ENCODE measurements at regions not wholly inside any gene's neighbourhood (a gene's known extent, or its start where the extent isn't known, plus 50 kb on each side); places are given as distances from the start of the nearest gene placed in this dataset.
"Not testable (repeated sequence)": the region's sequence is repeated elsewhere in the genome, so short reads cannot be mapped to it uniquely, and the experiment has no call there.

DNA sequence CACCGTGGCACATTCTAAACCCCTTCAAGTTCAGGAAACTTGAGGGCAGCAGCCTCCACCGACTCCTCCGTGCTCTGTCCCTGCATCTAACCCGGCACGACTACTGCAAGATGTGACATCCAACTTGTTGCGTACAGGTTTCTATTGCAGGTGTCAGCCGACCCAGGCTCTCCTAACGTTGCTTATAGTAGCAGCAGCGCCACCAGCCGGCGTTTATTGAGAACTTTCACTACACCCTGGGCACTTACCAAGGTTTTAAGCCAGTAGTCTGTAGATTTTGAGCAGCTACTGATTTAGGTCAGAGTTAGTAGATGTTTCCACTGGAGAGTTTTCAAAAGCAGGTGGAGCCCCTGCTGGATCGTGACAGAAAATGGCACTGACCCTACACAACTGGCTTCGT is 123.8 kb upstream of the PRKX start:
- H3K27me3 ChIP-seq (ENCODE audit: control insufficient read depth, insufficient read depth, low read length, poor library complexity, severe bottlenecking); H3K9ac ChIP-seq (ENCODE audit: extremely low read depth, low read length, poor library complexity, severe bottlenecking); H3K9me3 ChIP-seq (ENCODE audit: control insufficient read depth, low read length); H3K27me3 Mint-ChIP-seq (ENCODE audit: insufficient read depth); H3K27ac Mint-ChIP-seq; H3K4me1 ChIP-seq (ENCODE audit: control insufficient read depth, insufficient read depth, low read length); H3K4me3 ChIP-seq (ENCODE audit: low read length); H3K36me3 Mint-ChIP-seq (ENCODE audit: low read depth); H3K36me3 ChIP-seq (ENCODE audit: control insufficient read depth, insufficient read depth, low read length); H3K4me3 Mint-ChIP-seq; H3K9me3 Mint-ChIP-seq; H3K27ac ChIP-seq (ENCODE audit: low read depth, low read length); DNase-seq; H3K4me1 Mint-ChIP-seq: not testable (repeated sequence)
- no CpG with 5 or more reads among the region's 13 CpGs for WGBS, 2 experiments (ENCODE audit: insufficient coverage in 1 of 2, insufficient read length in 1 of 2)

DNA sequence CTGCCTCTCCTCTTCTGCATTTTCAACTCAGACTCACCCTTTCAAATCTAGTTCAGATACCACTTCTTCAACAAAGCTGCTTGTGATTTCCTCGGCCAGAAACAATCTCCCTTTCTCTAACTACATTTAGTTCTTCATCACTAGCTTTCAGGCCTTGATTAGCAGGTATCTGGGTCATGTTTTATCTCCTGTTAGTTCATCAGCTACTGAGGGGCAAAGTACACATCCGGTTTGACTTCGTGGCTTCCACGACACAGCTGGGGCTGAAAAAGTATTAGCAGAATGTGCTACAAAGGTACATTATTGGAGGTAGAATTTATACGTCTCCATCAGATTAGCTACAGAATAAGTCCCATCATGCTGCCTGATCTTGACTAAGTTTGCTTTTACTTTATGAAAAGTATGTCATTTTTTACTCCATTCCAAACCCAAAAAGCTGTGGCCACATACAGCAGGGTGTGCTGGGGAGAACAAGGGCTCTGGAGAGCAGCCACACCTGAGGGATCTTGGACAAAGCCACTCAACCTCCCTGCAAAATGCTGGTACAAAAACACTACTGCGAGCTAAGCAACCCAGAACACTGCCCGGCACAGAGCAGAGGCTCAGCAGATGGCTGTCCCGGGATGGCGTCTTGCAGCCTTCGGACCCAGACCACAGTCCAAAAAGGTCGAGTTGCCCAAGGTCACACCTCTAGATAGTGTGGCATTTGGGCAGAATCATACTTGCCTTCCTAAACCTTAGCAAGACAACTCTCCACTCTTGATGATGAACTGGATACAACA is 120.5 kb upstream of the PRKX start:
- not testable (repeated sequence) for H3K4me3 ChIP-seq (ENCODE audit: low read length); H3K27ac Mint-ChIP-seq; H3K27me3 ChIP-seq (ENCODE audit: control insufficient read depth, insufficient read depth, low read length, poor library complexity, severe bottlenecking); H3K9me3 ChIP-seq (ENCODE audit: control insufficient read depth, low read length); H3K9me3 Mint-ChIP-seq; H3K36me3 Mint-ChIP-seq (ENCODE audit: low read depth); H3K4me3 Mint-ChIP-seq; H3K27ac ChIP-seq (ENCODE audit: low read depth, low read length); H3K4me1 ChIP-seq (ENCODE audit: control insufficient read depth, insufficient read depth, low read length); H3K4me1 Mint-ChIP-seq; DNase-seq; H3K36me3 ChIP-seq (ENCODE audit: control insufficient read depth, insufficient read depth, low read length); H3K9ac ChIP-seq (ENCODE audit: extremely low read depth, low read length, poor library complexity, severe bottlenecking); H3K27me3 Mint-ChIP-seq (ENCODE audit: insufficient read depth)
- no CpG with 5 or more reads among the region's 11 CpGs for WGBS, 2 experiments (ENCODE audit: insufficient coverage in 1 of 2, insufficient read length in 1 of 2)

DNA sequence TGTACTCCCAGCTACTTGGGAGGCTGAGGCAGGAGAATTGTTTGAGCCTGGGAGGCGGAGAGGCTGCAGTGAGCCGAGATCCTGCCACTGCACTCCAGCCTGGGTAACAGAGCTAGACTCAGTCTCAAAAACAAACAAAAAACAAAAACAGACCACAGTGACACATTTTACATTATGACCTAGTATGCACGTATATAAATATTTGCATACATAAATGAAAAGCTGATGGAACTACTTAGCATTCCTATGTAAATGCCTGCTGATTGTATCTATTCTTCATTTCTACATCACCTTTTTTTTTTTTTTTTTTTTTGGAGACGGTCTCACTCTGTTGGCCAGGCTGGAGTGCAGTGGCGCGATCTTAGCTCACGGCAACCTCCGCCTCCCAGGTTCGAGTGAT is 116.6 kb upstream of the PRKX start:
- not testable (repeated sequence) for H3K27ac Mint-ChIP-seq; H3K27me3 Mint-ChIP-seq (ENCODE audit: insufficient read depth); H3K27ac ChIP-seq (ENCODE audit: low read depth, low read length); H3K9me3 ChIP-seq (ENCODE audit: control insufficient read depth, low read length); H3K4me3 ChIP-seq (ENCODE audit: low read length); H3K27me3 ChIP-seq (ENCODE audit: control insufficient read depth, insufficient read depth, low read length, poor library complexity, severe bottlenecking); DNase-seq; H3K4me1 Mint-ChIP-seq; H3K9me3 Mint-ChIP-seq; H3K36me3 ChIP-seq (ENCODE audit: control insufficient read depth, insufficient read depth, low read length); H3K4me1 ChIP-seq (ENCODE audit: control insufficient read depth, insufficient read depth, low read length); H3K9ac ChIP-seq (ENCODE audit: extremely low read depth, low read length, poor library complexity, severe bottlenecking); H3K4me3 Mint-ChIP-seq
- peaks cover 13% of the 10 kb centered on the region for H3K36me3 Mint-ChIP-seq (ENCODE audit: low read depth)
- WGBS, 2 experiments (ENCODE audit: insufficient coverage in 1 of 2, insufficient read length in 1 of 2): no CpG with 5 or more reads among the region's 9 CpGs

DNA sequence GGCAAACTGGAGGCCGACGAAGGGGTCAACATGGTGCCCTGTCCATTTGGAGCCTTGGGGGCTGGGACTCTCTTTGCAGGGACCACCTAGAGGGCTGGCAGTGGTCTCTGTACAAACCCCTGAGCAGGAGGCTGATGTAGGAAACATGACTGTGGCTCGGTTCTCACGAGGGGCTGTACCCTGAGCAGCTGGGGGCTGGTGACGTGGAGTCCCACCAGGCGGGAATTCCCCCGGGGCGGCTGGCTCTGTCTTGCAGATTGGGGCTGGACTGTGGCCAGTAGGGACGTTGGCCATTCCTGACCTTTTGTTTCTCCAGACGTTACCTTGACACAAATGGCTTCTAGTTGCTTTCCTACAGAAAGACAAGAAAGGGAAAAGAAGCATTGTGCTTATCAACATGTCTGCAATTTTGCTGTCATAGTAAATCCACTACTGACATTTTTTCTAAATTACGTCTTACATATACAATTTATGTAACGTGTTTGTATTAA is 115.6 kb upstream of the PRKX start:
- H3K27ac ChIP-seq (ENCODE audit: low read depth, low read length); H3K36me3 ChIP-seq (ENCODE audit: control insufficient read depth, insufficient read depth, low read length); H3K27me3 Mint-ChIP-seq (ENCODE audit: insufficient read depth); H3K27ac Mint-ChIP-seq; H3K9me3 Mint-ChIP-seq; H3K4me1 Mint-ChIP-seq; H3K9me3 ChIP-seq (ENCODE audit: control insufficient read depth, low read length); H3K4me3 Mint-ChIP-seq; H3K9ac ChIP-seq (ENCODE audit: extremely low read depth, low read length, poor library complexity, severe bottlenecking); H3K27me3 ChIP-seq (ENCODE audit: control insufficient read depth, insufficient read depth, low read length, poor library complexity, severe bottlenecking); DNase-seq; H3K4me1 ChIP-seq (ENCODE audit: control insufficient read depth, insufficient read depth, low read length); H3K4me3 ChIP-seq (ENCODE audit: low read length): not testable (repeated sequence)
- peaks cover 13% of the 10 kb centered on the region for H3K36me3 Mint-ChIP-seq (ENCODE audit: low read depth)
- WGBS, 2 experiments (ENCODE audit: insufficient coverage in 1 of 2, insufficient read length in 1 of 2): 96% methylated on average over 3 of the region's 12 CpGs; no CpG with 5 or more reads in 1 of the 2 experiments

DNA sequence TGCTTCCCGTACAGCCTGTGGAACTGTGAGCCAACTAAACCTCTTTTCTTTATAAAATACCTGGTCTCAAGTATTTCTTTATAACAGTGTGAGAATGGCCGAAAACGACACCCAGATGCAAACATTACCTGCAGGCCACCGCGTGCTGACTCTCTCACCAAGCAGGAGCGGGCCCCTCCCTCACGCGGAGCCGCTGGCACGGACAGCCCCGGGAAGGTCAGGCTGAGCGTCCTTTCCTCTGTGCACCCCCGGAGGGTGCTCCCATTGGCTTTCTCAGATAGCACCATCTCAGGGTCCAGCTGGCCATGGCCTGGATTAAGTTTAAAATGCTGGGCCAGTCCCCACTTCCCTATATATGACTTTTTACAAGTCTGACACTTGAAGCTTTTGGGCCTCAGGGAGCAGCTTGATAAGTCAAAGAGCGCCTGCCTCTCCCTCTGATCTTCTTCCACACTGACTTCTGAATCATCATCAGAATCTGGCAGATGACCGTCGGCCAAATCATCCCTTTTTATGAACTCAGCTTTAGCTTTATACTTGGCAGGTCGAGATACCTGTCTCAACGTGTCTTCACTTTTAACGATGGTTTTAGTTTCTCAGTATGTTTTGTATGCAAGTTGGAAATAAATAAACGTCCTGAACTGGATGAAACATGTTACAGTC is 115.1 kb upstream of the PRKX start:
- H3K36me3 Mint-ChIP-seq (ENCODE audit: low read depth): peaks cover 13% of the 10 kb centered on the region
- not testable (repeated sequence) for H3K4me3 ChIP-seq (ENCODE audit: low read length); H3K4me1 ChIP-seq (ENCODE audit: control insufficient read depth, insufficient read depth, low read length); H3K4me3 Mint-ChIP-seq; H3K9ac ChIP-seq (ENCODE audit: extremely low read depth, low read length, poor library complexity, severe bottlenecking); H3K27ac Mint-ChIP-seq; H3K27me3 ChIP-seq (ENCODE audit: control insufficient read depth, insufficient read depth, low read length, poor library complexity, severe bottlenecking); H3K9me3 ChIP-seq (ENCODE audit: control insufficient read depth, low read length); H3K36me3 ChIP-seq (ENCODE audit: control insufficient read depth, insufficient read depth, low read length); H3K9me3 Mint-ChIP-seq; H3K4me1 Mint-ChIP-seq; DNase-seq; H3K27me3 Mint-ChIP-seq (ENCODE audit: insufficient read depth); H3K27ac ChIP-seq (ENCODE audit: low read depth, low read length)
- WGBS, 2 experiments (ENCODE audit: insufficient coverage in 1 of 2, insufficient read length in 1 of 2): 89% methylated on average over 10 of the region's 20 CpGs; no CpG with 5 or more reads in 1 of the 2 experiments

DNA sequence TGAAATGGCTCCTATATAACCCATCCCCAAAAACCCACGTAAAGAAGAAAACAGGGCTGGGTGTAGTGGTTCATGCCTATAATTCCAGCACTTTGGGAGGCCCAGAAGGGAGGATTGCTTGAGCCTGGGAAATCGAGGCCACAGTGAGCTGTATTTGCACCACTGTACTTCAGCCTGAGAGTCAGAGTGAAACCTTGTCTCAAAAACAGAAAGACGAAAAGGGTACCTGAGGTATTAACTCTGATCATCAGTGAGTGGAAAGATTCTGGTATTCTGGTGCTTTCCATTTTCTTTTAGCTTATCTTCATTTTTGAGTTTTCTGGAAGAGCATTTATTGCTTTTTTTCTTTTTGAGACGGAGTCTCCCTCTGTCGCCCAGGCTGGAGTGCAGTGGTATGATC is 110.6 kb upstream of the PRKX start:
- H3K4me1 ChIP-seq (ENCODE audit: control insufficient read depth, insufficient read depth, low read length); H3K27me3 Mint-ChIP-seq (ENCODE audit: insufficient read depth); H3K4me3 Mint-ChIP-seq; H3K9ac ChIP-seq (ENCODE audit: extremely low read depth, low read length, poor library complexity, severe bottlenecking); H3K36me3 ChIP-seq (ENCODE audit: control insufficient read depth, insufficient read depth, low read length); H3K9me3 Mint-ChIP-seq; DNase-seq; H3K27ac ChIP-seq (ENCODE audit: low read depth, low read length); H3K27ac Mint-ChIP-seq; H3K4me3 ChIP-seq (ENCODE audit: low read length); H3K9me3 ChIP-seq (ENCODE audit: control insufficient read depth, low read length); H3K4me1 Mint-ChIP-seq; H3K27me3 ChIP-seq (ENCODE audit: control insufficient read depth, insufficient read depth, low read length, poor library complexity, severe bottlenecking): not testable (repeated sequence)
- no CpG with 5 or more reads among the region's 5 CpGs for WGBS, 2 experiments (ENCODE audit: insufficient coverage in 1 of 2, insufficient read length in 1 of 2)
- H3K36me3 Mint-ChIP-seq (ENCODE audit: low read depth): peaks cover 54% of the 10 kb centered on the region
